Panc1 (cell line): ENCODE measurements at regions not wholly inside any gene's neighbourhood (a gene's known extent, or its start where the extent isn't known, plus 50 kb on each side); places are given as distances from the start of the nearest gene placed in this dataset.

ENCODE experiments used
- ATAC-seq: fragments of 200-7000 bp; cut with Tn5 transposase; 2 replicates; pipeline ENCODE4 v1.9.1; 2020; ENCODE audit warnings: mild to moderate bottlenecking, moderate library complexity
- BruUV-seq: library from RNA; stranded (reverse); fragments of 400-500 nt; replicated peaks from 2 replicates; lab custom pipeline; 2021; lab: Mats Ljungman, UMichigan
- CTCF ChIA-PET: fragments of 300-600 bp; sonication (Branson Sonifier 250); formaldehyde crosslinking; loops from one replicate; lab custom pipeline; 2022; ENCODE audit warnings: antibody characterized with exemption; lab: Charles Lee
- POLR2A ChIA-PET: fragments of 300-600 bp; sonication (Branson Sonifier 250); formaldehyde crosslinking; loops from one replicate; lab custom pipeline; 2022; ENCODE audit warnings: antibody characterized with exemption; lab: Charles Lee
- DNase-seq: peaks from one replicate; pipeline ENCODE4 v3.0.0-alpha.2; 2010; ENCODE audit warnings: low read depth, low spot score
- H3K27ac ChIP-seq: 2 replicates; pipeline ENCODE4 v1.5.1; 2011; ENCODE audit warnings: mild to moderate bottlenecking, low read length, inconsistent platforms
- H3K27me3 ChIP-seq: fragments of 200-500 bp; sonication (Bioruptor generic); 2 replicates; pipeline ENCODE4 v1.6.0; 2014; ENCODE audit warnings: low read length, inconsistent platforms; ENCODE audit not compliant: control insufficient read depth, insufficient read depth
- H3K36me3 ChIP-seq: fragments of 200-500 bp; sonication (Bioruptor generic); 2 replicates; pipeline ENCODE4 v1.5.1; 2014; ENCODE audit warnings: inconsistent platforms, mild to moderate bottlenecking, low read length, moderate library complexity; ENCODE audit not compliant: control insufficient read depth, insufficient read depth
- H3K4me1 ChIP-seq: 2 replicates; pipeline ENCODE4 v1.5.1; 2011; ENCODE audit warnings: inconsistent platforms, mild to moderate bottlenecking, low read length, moderate library complexity; ENCODE audit not compliant: control insufficient read depth, insufficient read depth
- H3K4me3 ChIP-seq, 2 experiments: 2 replicates each; pipeline ENCODE4 v1.5.1; 2011 to 2012; ENCODE audit warnings: low read depth in 2 of 2, low read length in 2 of 2, mild to moderate bottlenecking in 2 of 2, inconsistent platforms in 1 of 2, moderate library complexity in 1 of 2
- H3K9me3 ChIP-seq: fragments of 200-500 bp; sonication (Bioruptor generic); 2 replicates; pipeline ENCODE4 v1.5.1; 2014; ENCODE audit warnings: low read depth, mild to moderate bottlenecking, inconsistent platforms, low read length, moderate library complexity; ENCODE audit not compliant: control insufficient read depth, insufficient read depth
- CTCF ChIP-seq: fragments of 450-650 bp; IDR thresholded peaks from 2 replicates; pipeline ENCODE4 v1.5.1; 2017; ENCODE audit warnings: mild to moderate bottlenecking
- POLR2AphosphoS5 ChIP-seq: IDR thresholded peaks from 2 replicates; pipeline ENCODE4 v1.6.1; 2012; ENCODE audit warnings: mild to moderate bottlenecking, low read depth, low read length, moderate library complexity
- REST ChIP-seq, 2 experiments: IDR thresholded peaks; 2 replicates each; pipeline ENCODE4 v1.6.1; 2011 to 2012; ENCODE audit warnings: low read depth in 2 of 2, control low read depth in 1 of 2, low read length in 1 of 2, mild to moderate bottlenecking in 1 of 2, moderate library complexity in 1 of 2; ENCODE audit not compliant: insufficient read depth in 1 of 2
- SIN3A ChIP-seq: IDR thresholded peaks from 2 replicates; pipeline ENCODE4 v1.6.1; 2012; ENCODE audit warnings: low read depth, mild to moderate bottlenecking, low read length, moderate library complexity, borderline replicate concordance; ENCODE audit not compliant: insufficient read depth
- TCF7L2 ChIP-seq: IDR thresholded peaks from 2 replicates; pipeline ENCODE4 v1.6.1; 2011; ENCODE audit warnings: mild to moderate bottlenecking, low read depth, low read length, inconsistent platforms
- in situ Hi-C: cut with HindIII; loops from 2 replicates; pipeline ENCODE4 v1.10.0; 2016; ENCODE audit warnings: low sequenced_read_pairs, low pct_unique_long_range_greater_than_20kb
- intact Hi-C: fragments of 100-400 bp; cut with micrococcal nuclease; formaldehyde crosslinking; loops from one replicate; pipeline ENCODE4 v1.10.0; 2022; ENCODE audit not compliant: unreplicated experiment

DNA sequence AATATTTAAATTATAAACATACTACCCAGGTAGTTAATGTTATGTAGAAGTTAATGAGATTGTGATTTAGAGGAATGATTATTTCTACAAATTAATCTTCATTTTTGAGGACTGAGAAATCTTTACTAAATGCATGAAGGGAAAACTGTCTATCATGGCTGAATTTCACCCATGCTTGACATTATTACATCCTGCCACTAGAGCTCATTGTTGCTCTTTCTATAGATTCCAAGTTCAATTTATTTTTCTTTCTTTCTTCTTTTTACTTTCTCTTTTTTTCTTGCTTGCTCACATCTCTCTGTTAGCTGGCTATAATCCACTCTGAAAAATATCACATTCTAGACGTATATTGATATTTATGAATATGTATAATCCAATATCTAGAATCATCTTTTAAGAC is 505.0 kb upstream of the KLHL1 start:
- BruUV-seq = no TSS peak
- intact Hi-C loops = no loop called here

DNA sequence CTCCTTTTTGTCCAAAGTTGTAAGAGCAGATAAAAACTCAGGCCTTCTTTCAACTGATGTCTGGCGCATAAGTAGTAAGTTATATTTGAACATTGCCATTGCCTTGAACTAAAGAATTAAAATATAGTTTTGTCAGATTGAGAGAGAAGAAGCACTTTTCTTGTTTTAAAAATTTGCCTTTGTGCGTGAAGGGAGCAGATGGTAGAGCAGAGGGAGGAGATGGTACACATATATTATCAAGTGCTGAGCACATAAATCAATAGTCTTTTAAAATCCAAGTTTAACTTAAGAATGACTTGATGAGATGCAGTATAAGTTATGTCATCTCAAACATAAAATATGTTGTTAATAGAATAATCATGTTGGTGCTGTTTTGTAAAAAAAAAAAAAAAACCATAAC is 504.6 kb upstream of the KLHL1 start:
- TF ChIP-seq TCF7L2 = no peak
- TF ChIP-seq CTCF = no peak
- TF ChIP-seq POLR2AphosphoS5 = no peak
- TF ChIP-seq REST (IDR thresholded peaks at IDR 0.05; ENCODE audit: insufficient read depth in 1 of 2, low read depth in 2 of 2, low read length in 1 of 2) = no peak
- TF ChIP-seq SIN3A = no peak
- intact Hi-C loops = no loop called here

More for the DNA sequence above, 505.0 kb upstream of the KLHL1 start:
- Histone ChIP-seq H3K9me3 (no peaks in the 10 kb centered on the region), H3K4me1 (no peaks in the 10 kb centered on the region), H3K27me3 (no peaks in the 10 kb centered on the region), H3K27ac (no peak overlapping the region), H3K4me3 (no peak overlapping the region), H3K36me3 (no peaks in the 10 kb centered on the region)
- in situ Hi-C loops = no loop called here
- ATAC-seq (no peak), DNase-seq (no peak)
- ChIA-PET POLR2A (no interaction called here), CTCF (no interaction called here)
- TF ChIP-seq TCF7L2 (no peak), CTCF (peak; percentile 28; the same call in 1 of the 2 replicates)

More for the DNA sequence above, 504.6 kb upstream of the KLHL1 start:
- Histone ChIP-seq H3K9me3 (no peaks in the 10 kb centered on the region), H3K4me1 (no peaks in the 10 kb centered on the region), H3K27me3 (no peaks in the 10 kb centered on the region), H3K4me3 (no peak overlapping the region), H3K27ac (no peak overlapping the region), H3K36me3 (no peaks in the 10 kb centered on the region)
- ChIA-PET POLR2A (interaction anchor here (0.7 kb wide), 1 partner anchor 180 kb away, joined by 3 read pairs; no protein-coding TSS in a partner anchor), CTCF (interaction anchor here (0.6 kb wide), 1 partner anchor 20 kb away, joined by 3 read pairs; no protein-coding TSS in a partner anchor)
- no TSS peak for BruUV-seq
- in situ Hi-C loops = no loop called here
- no peak for ATAC-seq
- DNase-seq = no peak
